Adrenal gland (tissue), 5 donors: ENCODE measurements at regions not wholly inside any gene's neighbourhood (a gene's known extent, or its start where the extent isn't known, plus 50 kb on each side); places are given as distances from the start of the nearest gene placed in this dataset.

Source experiments
- POLR2A ChIP-seq, 2 donors: fragments of 450-650 bp; IDR thresholded peaks; one replicate each; pipeline ENCODE4 v1.6.1; 2017; ENCODE audit warnings: antibody characterized with exemption in 2 of 2, mild to moderate bottlenecking in 2 of 2, moderate library complexity in 1 of 2
- TF ChIP-seq, protein P1 (sequence below), 6 experiments: fragments of 450-650 bp in 4 of 6; fragments of 200-600 bp in 2 of 6; sonication (generic) in 1 of 6; IDR thresholded peaks; 1 replicate in 5 of 6; 2 replicates in 1 of 6; pipeline versions ENCODE4 v1.5.1 to v1.8.0; 2016 to 2021; ENCODE audit warnings: antibody characterized with exemption in 6 of 6, mild to moderate bottlenecking in 2 of 6, moderate library complexity in 1 of 6
- donor health status: DM: no; HTN: no; CAD: no.

DNA sequence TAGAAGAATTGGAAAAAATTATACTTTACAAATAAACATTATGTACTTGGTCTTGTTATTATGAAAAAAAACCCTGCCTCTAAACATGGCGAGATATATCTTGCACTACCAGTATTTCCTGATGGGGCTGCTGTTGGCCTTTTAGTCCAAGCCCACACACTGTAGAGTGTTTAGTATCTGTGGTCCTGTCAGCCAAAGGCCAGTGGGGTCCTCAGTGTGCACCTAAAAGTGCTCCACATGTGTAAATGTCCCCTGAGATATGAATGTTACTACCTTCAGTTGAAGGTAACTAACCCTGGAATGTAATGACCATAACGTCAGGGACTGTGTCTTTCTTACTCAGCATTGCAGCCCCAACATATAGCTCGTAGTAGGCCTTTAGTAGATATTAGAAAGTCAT, 71.1 kb upstream of the HK2 start:
- TF ChIP-seq, protein P1, sequence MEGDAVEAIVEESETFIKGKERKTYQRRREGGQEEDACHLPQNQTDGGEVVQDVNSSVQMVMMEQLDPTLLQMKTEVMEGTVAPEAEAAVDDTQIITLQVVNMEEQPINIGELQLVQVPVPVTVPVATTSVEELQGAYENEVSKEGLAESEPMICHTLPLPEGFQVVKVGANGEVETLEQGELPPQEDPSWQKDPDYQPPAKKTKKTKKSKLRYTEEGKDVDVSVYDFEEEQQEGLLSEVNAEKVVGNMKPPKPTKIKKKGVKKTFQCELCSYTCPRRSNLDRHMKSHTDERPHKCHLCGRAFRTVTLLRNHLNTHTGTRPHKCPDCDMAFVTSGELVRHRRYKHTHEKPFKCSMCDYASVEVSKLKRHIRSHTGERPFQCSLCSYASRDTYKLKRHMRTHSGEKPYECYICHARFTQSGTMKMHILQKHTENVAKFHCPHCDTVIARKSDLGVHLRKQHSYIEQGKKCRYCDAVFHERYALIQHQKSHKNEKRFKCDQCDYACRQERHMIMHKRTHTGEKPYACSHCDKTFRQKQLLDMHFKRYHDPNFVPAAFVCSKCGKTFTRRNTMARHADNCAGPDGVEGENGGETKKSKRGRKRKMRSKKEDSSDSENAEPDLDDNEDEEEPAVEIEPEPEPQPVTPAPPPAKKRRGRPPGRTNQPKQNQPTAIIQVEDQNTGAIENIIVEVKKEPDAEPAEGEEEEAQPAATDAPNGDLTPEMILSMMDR (IDR thresholded peaks at IDR 0.05): no peak
- no peak for TF ChIP-seq POLR2A (IDR thresholded peaks at IDR 0.05)
